Heart left ventricle (tissue), 16 donors: ENCODE measurements at regions not wholly inside any gene's neighbourhood (a gene's known extent, or its start where the extent isn't known, plus 50 kb on each side); places are given as distances from the start of the nearest gene placed in this dataset.

ENCODE experiments used
- ATAC-seq, 4 donors: fragments of 200-7000 bp; cut with Tn5 transposase; one replicate each; pipeline ENCODE4 v1.9.1; 2020 to 2022; ENCODE audit warnings: moderate library complexity in 4 of 4, mild to moderate bottlenecking in 3 of 4, moderate number of reproducible peaks in 1 of 4
- DNase-seq, 5 donors: peaks; one replicate each; pipeline ENCODE4 v3.0.0-alpha.2; 2020
- H3K27ac ChIP-seq, 12 donors: fragments of 200-600 bp; sonication (generic) in 4 of 12; one replicate each; pipeline versions ENCODE4 v1.5.0 to v1.8.0; 2016 to 2022; ENCODE audit warnings: mild to moderate bottlenecking in 2 of 12
- H3K27me3 ChIP-seq, 9 donors: fragments of 200-600 bp; sonication (generic) in 2 of 9; one replicate each; pipeline versions ENCODE4 v1.5.1 to v1.8.0; 2016 to 2022; ENCODE audit warnings: mild to moderate bottlenecking in 3 of 9
- H3K36me3 ChIP-seq, 9 donors: fragments of 200-600 bp; sonication (generic) in 2 of 9; one replicate each; pipeline versions ENCODE4 v1.5.0 to v1.8.0; 2018 to 2022; ENCODE audit warnings: mild to moderate bottlenecking in 2 of 9
- H3K4me1 ChIP-seq, 12 donors: fragments of 200-600 bp; sonication (generic) in 4 of 12; one replicate each; pipeline versions ENCODE4 v1.5.0 to v1.8.0; 2016 to 2022; ENCODE audit warnings: mild to moderate bottlenecking in 3 of 12
- H3K4me3 ChIP-seq, 12 donors: fragments of 200-600 bp; sonication (generic) in 4 of 12; one replicate each; pipeline versions ENCODE4 v1.5.0 to v1.8.0; 2017 to 2022; ENCODE audit warnings: mild to moderate bottlenecking in 9 of 12, moderate library complexity in 4 of 12
- H3K9me3 ChIP-seq, 12 donors: fragments of 200-600 bp; sonication (generic) in 4 of 12; one replicate each; pipeline versions ENCODE4 v1.5.0 to v1.8.0; 2016 to 2022; ENCODE audit warnings: mild to moderate bottlenecking in 1 of 12
- CTCF ChIP-seq, 12 donors: fragments of 200-600 bp; sonication (generic) in 4 of 12; IDR thresholded peaks; one replicate each; pipeline versions ENCODE4 v1.5.0 to v1.8.0; 2018 to 2022; ENCODE audit warnings: antibody characterized with exemption in 12 of 12, mild to moderate bottlenecking in 5 of 12
- POLR2A ChIP-seq, 2 donors: fragments of 450-650 bp; IDR thresholded peaks; one replicate each; pipeline ENCODE4 v1.6.1; 2017; ENCODE audit warnings: antibody characterized with exemption in 2 of 2, mild to moderate bottlenecking in 2 of 2, moderate library complexity in 2 of 2
- WGBS, 4 donors: extraction: QIAGEN DNeasy Blood & Tissue Kit in 2 of 4; methylation state at CpG; one replicate each; pipeline versions ENCODE4 v1.1.5 to v1.1.7; 2013 to 2018; 5-methylcytosine and 5-hydroxymethylcytosine counted together
- intact Hi-C, 10 donors: fragments of 100-400 bp; cut with DNase I; formaldehyde crosslinking; loops; one replicate each; pipeline versions ENCODE4 v1.11.1 to v1.14.2; 2022
- donor health status: ischemic (EF 13 %, LVEDD 7.1; RV severe dilation, severe dysfunction).
- donor health status: healthy with polysubstance abuse.
- donor health status: DM: no; HTN: yes; CAD: no.
- donor health status: DM: no; HTN: no; CAD: no.
- donor health status: ischemic (EF 25% LVEDD 6.9; RV normal size, moderate dysfunction).
- donor health status: ischemic (EF 25% LVEDD 5.7; RV mildly dilated, moderate dysfunction).
- donor health status: healthy.
- donor health status: DM: yes; HTN: yes; CAD: no.
- donor health status: ischemic (EF 35%, LVEDD 5.7; RV mildly dilated, moderate dysfunction).
- donor health status: nonischemic (EF 11% LVEDD 7.7; RV severe dilation, severe dysfunction).
- donor health status: DM: yes; HTN: yes; CAD: no.
- donor health status: PGD.
- donor health status: ischemic (EF 29% LVEDD 5.4; RV normal size, mild dysfunction).
- donor health status: nonischemic (EF 23%, LVEDD 6.1; RV moderate dilation, normal function).

- TF ChIP-seq CTCF (IDR thresholded peaks at IDR 0.05) (no peak), POLR2A (IDR thresholded peaks at IDR 0.05) (no peak)
- intact Hi-C loops, result no loop called here
- Histone ChIP-seq H3K27ac (no peak overlapping the region), H3K4me3 (no peak overlapping the region), H3K9me3 (no peaks in the 10 kb centered on the region), H3K36me3 (no peaks in the 10 kb centered on the region), H3K4me1 (no peaks in the 10 kb centered on the region), H3K27me3 (no peaks in the 10 kb centered on the region)
- no peak for ATAC-seq
- WGBS, 4 donors, result 64 to 70% (median 66%) methylated on average over 6 of the region's 6 CpGs
- no peak for DNase-seq
Measured at GRCh38 chr4:29653221-29653620, 1066.9 kb upstream of the PCDH7 start.

GRCh38 chr4:29680644-29681043 is 1039.5 kb upstream of the PCDH7 start:
- Histone ChIP-seq H3K4me1 (no peaks in the 10 kb centered on the region), H3K27ac (no peak overlapping the region), H3K9me3 (no peaks in the 10 kb centered on the region), H3K27me3 (no peaks in the 10 kb centered on the region), H3K36me3 (no peaks in the 10 kb centered on the region), H3K4me3 (no peak overlapping the region)
- no peak for DNase-seq
- intact Hi-C loops, result no loop called here
- TF ChIP-seq POLR2A (IDR thresholded peaks at IDR 0.05), result no peak
- no peak for TF ChIP-seq CTCF (IDR thresholded peaks at IDR 0.05)
- WGBS, 4 donors, result 43 to 65% (median 58%) methylated on average over 1 of the region's 1 CpG
- no peak for ATAC-seq

GRCh38 chr4:29704059-29704458 is 1016.1 kb upstream of the PCDH7 start:
- 71 to 83% (median 77%) methylated on average over 2 of the region's 2 CpGs for WGBS, 4 donors
- intact Hi-C loops, result no loop called here
- ATAC-seq (no peak), DNase-seq (no peak)
- Histone ChIP-seq H3K27ac (no peak overlapping the region), H3K9me3 (peaks cover 0 to 6% (median 0%) of the 10 kb centered on the region in 12 donors), H3K36me3 (no peaks in the 10 kb centered on the region), H3K4me1 (no peaks in the 10 kb centered on the region), H3K27me3 (no peaks in the 10 kb centered on the region), H3K4me3 (no peak overlapping the region)
- TF ChIP-seq POLR2A (IDR thresholded peaks at IDR 0.05), result no peak
- no peak for TF ChIP-seq CTCF (IDR thresholded peaks at IDR 0.05)

GRCh38 chr4:29708473-29708872 is 1011.7 kb upstream of the PCDH7 start:
- no peaks in the 10 kb centered on the region for H3K36me3 ChIP-seq
- 72 to 83% (median 79%) methylated on average over 3 of the region's 3 CpGs for WGBS, 4 donors

More at GRCh38 chr4:29708473-29708872, 1011.7 kb upstream of the PCDH7 start:
- DNase-seq, result no peak
- Histone ChIP-seq H3K9me3 (peaks cover 0 to 6% (median 0%) of the 10 kb centered on the region in 12 donors), H3K27me3 (no peaks in the 10 kb centered on the region), H3K27ac (no peak overlapping the region), H3K4me3 (no peak overlapping the region), H3K4me1 (no peaks in the 10 kb centered on the region)
- intact Hi-C loops, result no loop called here
- ATAC-seq, result no peak
- TF ChIP-seq POLR2A (IDR thresholded peaks at IDR 0.05) (no peak), CTCF (IDR thresholded peaks at IDR 0.05) (no peak)
